ENCODE measurements at regions not wholly inside any gene's neighbourhood (a gene's known extent, or its start where the extent isn't known, plus 50 kb on each side); places are given as distances from the start of the nearest gene placed in this dataset.

DNA sequence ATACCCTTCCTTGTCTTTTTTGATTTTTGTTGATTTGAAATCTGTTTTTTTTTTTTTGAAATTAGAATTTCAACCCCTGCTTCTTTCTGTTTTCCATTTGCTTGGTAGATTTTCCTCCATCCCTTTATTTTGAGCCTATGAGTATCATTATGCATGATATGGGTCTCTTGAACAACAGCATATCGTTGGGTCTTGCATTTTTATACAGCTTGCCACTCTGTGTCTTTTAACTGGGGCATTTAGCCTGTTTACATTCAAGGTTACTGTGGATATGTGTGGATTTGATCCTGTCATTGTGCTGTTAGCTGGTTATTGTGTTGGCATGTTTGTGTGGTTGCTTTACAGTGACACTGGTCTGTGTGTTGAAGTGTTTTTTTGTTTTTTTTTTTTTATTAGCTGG lies 99.7 kb upstream of the P3H2 start:
- no peak overlapping the region for H3K4me3 ChIP-seq (ENCODE audit: control insufficient read depth, low read depth, low read length)
- DNase-seq (ENCODE audit: low read depth): no peak
- TF ChIP-seq, protein P1, sequence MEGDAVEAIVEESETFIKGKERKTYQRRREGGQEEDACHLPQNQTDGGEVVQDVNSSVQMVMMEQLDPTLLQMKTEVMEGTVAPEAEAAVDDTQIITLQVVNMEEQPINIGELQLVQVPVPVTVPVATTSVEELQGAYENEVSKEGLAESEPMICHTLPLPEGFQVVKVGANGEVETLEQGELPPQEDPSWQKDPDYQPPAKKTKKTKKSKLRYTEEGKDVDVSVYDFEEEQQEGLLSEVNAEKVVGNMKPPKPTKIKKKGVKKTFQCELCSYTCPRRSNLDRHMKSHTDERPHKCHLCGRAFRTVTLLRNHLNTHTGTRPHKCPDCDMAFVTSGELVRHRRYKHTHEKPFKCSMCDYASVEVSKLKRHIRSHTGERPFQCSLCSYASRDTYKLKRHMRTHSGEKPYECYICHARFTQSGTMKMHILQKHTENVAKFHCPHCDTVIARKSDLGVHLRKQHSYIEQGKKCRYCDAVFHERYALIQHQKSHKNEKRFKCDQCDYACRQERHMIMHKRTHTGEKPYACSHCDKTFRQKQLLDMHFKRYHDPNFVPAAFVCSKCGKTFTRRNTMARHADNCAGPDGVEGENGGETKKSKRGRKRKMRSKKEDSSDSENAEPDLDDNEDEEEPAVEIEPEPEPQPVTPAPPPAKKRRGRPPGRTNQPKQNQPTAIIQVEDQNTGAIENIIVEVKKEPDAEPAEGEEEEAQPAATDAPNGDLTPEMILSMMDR (IDR thresholded peaks at IDR 0.05; ENCODE audit: control insufficient read depth, insufficient read depth, low read depth, low read length, missing control alignments): no peak

DNA sequence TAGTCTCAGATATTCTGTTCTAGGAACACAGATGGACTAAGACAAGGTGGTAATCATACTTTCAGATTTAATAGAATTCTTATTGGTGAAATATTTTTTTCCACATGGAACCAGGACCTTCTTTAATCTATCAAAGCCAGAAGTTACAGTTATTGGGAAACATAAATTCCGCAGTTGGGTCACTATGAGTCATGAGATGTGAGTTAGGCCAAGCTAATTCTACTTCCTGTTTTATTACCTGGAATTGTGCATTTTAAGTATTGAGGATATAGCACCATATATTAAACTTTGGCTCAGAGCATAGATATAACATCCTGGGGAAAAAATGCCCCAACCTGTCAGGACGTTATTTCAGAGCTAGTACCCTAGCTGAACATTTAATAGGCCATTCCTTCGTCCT lies 96.4 kb upstream of the P3H2 start:
- no peak overlapping the region for H3K4me3 ChIP-seq (ENCODE audit: control insufficient read depth, low read depth, low read length)
- TF ChIP-seq, protein P1 (IDR thresholded peaks at IDR 0.05; ENCODE audit: control insufficient read depth, insufficient read depth, low read depth, low read length, missing control alignments): no peak
- no peak for DNase-seq (ENCODE audit: low read depth)

DNA sequence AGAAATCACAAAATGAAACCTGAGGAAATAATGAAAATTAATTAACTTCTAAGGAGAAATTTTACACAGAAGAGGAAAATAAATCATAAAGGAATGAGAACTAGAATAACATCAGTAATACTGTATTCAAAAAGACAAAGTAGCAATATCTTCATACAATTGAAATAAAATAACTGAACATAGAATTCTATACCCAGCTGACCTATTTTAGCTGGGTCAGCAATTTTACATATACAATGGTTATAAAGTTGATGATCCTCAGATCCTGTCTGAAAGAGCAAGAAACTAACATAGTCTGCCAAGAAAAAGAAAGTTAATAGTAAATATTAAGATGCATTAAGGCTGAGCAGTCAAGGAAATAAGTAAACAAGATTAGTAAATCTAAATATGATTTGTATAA lies 93.0 kb upstream of the P3H2 start:
- TF ChIP-seq, protein P1 (IDR thresholded peaks at IDR 0.05; ENCODE audit: control insufficient read depth, insufficient read depth, low read depth, low read length, missing control alignments): no peak
- no peak overlapping the region for H3K4me3 ChIP-seq (ENCODE audit: control insufficient read depth, low read depth, low read length)
- DNase-seq (ENCODE audit: low read depth): no peak

DNA sequence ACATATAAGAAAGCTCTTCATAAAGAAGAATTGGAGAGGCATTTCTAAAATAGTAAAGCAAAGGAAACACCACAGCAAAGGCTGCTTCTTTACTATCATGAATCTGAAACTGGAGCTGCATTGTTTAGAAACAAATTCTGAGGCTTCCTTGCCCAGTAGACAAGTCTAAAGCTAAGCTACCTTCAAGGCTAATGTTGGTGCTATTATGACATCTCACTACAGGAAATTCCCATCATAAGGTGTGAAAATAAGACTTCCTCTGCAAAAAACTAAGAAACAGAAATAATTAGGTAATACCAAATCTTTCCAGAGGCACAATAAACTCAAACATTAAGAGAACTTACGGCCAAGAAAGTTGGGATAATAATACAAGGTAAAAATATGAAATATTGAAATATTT lies 89.9 kb upstream of the P3H2 start:
- TF ChIP-seq, protein P1 (IDR thresholded peaks at IDR 0.05; ENCODE audit: control insufficient read depth, insufficient read depth, low read depth, low read length, missing control alignments): no peak
- DNase-seq (ENCODE audit: low read depth): no peak
- H3K4me3 ChIP-seq (ENCODE audit: control insufficient read depth, low read depth, low read length): no peak overlapping the region

DNA sequence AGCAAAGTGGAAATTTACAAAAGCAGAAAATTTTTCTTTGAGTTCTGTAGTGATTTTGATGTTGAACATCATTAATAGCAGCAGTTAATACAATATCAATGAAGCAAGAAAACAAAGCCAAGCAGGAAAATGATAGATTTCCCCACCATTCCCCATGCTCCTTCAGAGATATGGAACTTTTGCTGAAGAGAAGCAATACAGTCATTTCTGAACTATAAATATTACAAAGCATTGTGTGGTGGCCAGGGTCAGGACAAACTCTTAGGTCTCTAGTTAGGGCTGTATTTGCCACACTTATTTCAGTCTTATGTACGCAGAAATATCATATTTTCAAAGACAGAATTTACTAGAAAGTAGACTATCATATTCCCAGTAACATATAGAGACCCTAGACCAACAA lies 88.8 kb upstream of the P3H2 start:
- no peak for DNase-seq (ENCODE audit: low read depth)
- TF ChIP-seq, protein P1 (IDR thresholded peaks at IDR 0.05; ENCODE audit: control insufficient read depth, insufficient read depth, low read depth, low read length, missing control alignments): no peak
- no peak overlapping the region for H3K4me3 ChIP-seq (ENCODE audit: control insufficient read depth, low read depth, low read length)

DNA sequence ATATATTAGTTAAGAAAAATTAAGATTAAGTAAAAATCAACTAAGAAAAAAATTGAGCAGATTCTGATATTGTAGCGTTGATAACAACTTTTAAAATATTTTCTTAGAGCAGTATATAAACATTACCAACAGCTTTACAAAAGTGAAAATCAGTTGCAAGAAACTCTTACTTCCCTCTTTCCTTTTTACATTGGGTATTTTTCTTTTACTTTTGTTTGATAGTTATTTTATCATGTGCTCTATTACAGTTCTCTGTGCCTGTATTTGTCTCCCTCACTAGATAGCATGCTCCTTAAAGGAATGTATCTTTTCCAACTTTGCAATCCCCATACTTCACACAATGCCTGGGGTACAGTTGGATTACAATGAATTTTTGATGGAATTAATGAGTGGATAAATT lies 87.5 kb upstream of the P3H2 start:
- no peak for DNase-seq (ENCODE audit: low read depth)
- TF ChIP-seq, protein P1 (IDR thresholded peaks at IDR 0.05; ENCODE audit: control insufficient read depth, insufficient read depth, low read depth, low read length, missing control alignments): no peak
- no peak overlapping the region for H3K4me3 ChIP-seq (ENCODE audit: control insufficient read depth, low read depth, low read length)

DNA sequence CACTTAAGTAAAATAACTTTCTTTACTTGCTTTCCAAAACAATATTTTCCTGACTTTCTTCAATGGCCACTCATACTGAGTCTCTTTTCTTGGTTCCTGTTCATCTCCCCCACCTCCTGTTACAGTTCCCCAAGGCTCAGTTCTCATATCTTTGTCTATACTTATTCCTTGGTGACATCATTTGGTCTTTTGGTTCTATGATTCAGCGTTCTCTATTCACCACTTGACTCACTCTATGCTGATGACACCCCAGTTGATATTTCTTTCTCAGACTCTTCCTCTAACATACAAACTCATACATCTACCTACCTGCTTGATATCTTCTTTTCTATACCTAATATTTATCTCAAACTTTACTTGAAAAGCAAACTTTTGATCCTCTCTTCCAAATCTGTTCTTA lies 85.0 kb upstream of the P3H2 start:
- TF ChIP-seq, protein P1 (IDR thresholded peaks at IDR 0.05; ENCODE audit: control insufficient read depth, insufficient read depth, low read depth, low read length, missing control alignments): no peak
- DNase-seq (ENCODE audit: low read depth): peak; percentile 23
- no peak overlapping the region for H3K4me3 ChIP-seq (ENCODE audit: control insufficient read depth, low read depth, low read length)
